Activated CD8-positive, alpha-beta T cell treated with anti-CD3 and anti-CD28 coated beads for 36 hours (primary cell): ENCODE measurements at regions not wholly inside any gene's neighbourhood (a gene's known extent, or its start where the extent isn't known, plus 50 kb on each side); places are given as distances from the start of the nearest gene placed in this dataset.

Source experiments
- ATAC-seq: fragments of 200-7000 bp; cut with Tn5 transposase; one replicate; pipeline ENCODE4 v1.10.0; 2021; ENCODE audit warnings: mild to moderate bottlenecking, moderate library complexity
- CTCF ChIA-PET: fragments of 350-600 bp; sonication (Branson Sonifier 250); formaldehyde crosslinking; loops from one replicate; lab custom pipeline; 2021; ENCODE audit warnings: antibody characterized with exemption; lab: Charles Lee
- POLR2A ChIA-PET: fragments of 350-600 bp; sonication (Branson Sonifier 250); formaldehyde crosslinking; loops from one replicate; lab custom pipeline; 2021; ENCODE audit warnings: antibody characterized with exemption; lab: Charles Lee
- DNase-seq: peaks from one replicate; pipeline ENCODE4 v3.0.0-alpha.2; 2020
- H3K27ac Mint-ChIP-seq: one replicate; pipeline ENCODE4 v1.8.0; 2021; ENCODE audit warnings: mild to moderate bottlenecking, mixed read lengths
- H3K27me3 Mint-ChIP-seq: one replicate; pipeline ENCODE4 v1.8.0; 2021; ENCODE audit warnings: mixed read lengths
- H3K36me3 Mint-ChIP-seq: one replicate; pipeline ENCODE4 v1.8.0; 2021; ENCODE audit warnings: low read depth, mixed read lengths
- H3K4me1 Mint-ChIP-seq: one replicate; pipeline ENCODE4 v1.8.0; 2021; ENCODE audit warnings: low read depth, mixed read lengths
- H3K4me3 Mint-ChIP-seq: one replicate; pipeline ENCODE4 v1.8.0; 2021; ENCODE audit warnings: mild to moderate bottlenecking, moderate library complexity, mixed read lengths
- H3K9me3 Mint-ChIP-seq: one replicate; pipeline ENCODE4 v1.8.0; 2021; ENCODE audit warnings: mixed read lengths
- CTCF ChIP-seq: fragments of 200-600 bp; IDR thresholded peaks from one replicate; pipeline ENCODE4 v1.8.0; 2022; ENCODE audit warnings: antibody characterized with exemption, mild to moderate bottlenecking
- intact Hi-C: fragments of 100-400 bp; cut with micrococcal nuclease; formaldehyde crosslinking; loops from one replicate; pipeline ENCODE4 v1.10.0; 2022

- Mint-ChIP-seq H3K9me3 (no peaks in the 10 kb centered on the region), H3K27ac (no peak overlapping the region), H3K4me1 (no peaks in the 10 kb centered on the region), H3K36me3 (no peaks in the 10 kb centered on the region), H3K27me3 (no peaks in the 10 kb centered on the region), H3K4me3 (no peak overlapping the region)
- ChIA-PET CTCF (no interaction called here), POLR2A (no interaction called here)
- DNase-seq (no peak), ATAC-seq (no peak)
- intact Hi-C loops = no loop called here
- TF ChIP-seq CTCF = no peak
Observed at GRCh38 chr10:3723766-3724165, 61.2 kb downstream of the KLF6 start.

DNA sequence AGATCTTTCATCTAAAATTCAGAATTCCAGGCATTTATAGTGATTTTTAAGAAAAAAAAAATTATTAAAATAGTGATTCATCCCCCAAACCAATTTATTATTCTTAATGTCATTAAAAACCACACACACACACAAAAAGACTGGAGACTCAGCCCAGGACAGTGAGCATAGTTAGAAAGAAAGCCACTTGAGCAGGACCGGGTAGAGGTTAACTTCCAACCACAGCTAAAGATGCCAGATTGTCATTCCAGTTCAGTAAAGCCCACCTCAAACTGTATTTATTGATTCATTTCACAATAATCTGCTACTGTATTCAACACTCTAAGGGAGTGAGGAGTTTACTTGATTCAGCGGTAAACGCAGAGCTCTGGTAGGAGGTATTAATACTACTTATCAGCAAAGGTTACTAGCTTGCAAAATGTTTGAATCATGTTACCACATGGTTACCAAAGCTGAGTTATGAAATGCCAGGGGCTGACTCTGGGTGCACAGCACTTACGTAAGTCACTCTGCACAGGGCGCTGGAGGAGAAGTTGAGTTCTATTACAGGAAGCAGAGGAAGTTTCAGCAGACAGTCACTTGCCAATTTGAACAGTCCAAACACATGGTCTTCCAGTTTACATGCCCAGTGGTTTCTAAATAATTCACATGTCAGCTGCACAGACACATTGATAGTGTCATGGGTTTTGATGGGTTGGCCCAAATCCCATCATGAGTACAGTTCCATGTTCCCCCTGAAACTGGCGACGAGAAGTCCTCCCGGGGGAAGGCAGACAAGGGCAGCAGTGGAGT, 64.6 kb downstream of the KLF6 start:
- no peak overlapping the region for H3K4me3 Mint-ChIP-seq
- ChIA-PET POLR2A (interaction anchor here (0.6 kb wide), 1 partner anchor 61 kb away, joined by 3 read pairs; no protein-coding TSS in a partner anchor), CTCF (no interaction called here)
- H3K27ac Mint-ChIP-seq = no peak overlapping the region
- intact Hi-C loops = no loop called here
- ATAC-seq (peak; percentile 42), DNase-seq (peak; percentile 14)
- no peak for TF ChIP-seq CTCF
- no peaks in the 10 kb centered on the region for H3K9me3 Mint-ChIP-seq
- H3K36me3 Mint-ChIP-seq = no peaks in the 10 kb centered on the region
- no peaks in the 10 kb centered on the region for H3K27me3 Mint-ChIP-seq
- no peaks in the 10 kb centered on the region for H3K4me1 Mint-ChIP-seq

DNA sequence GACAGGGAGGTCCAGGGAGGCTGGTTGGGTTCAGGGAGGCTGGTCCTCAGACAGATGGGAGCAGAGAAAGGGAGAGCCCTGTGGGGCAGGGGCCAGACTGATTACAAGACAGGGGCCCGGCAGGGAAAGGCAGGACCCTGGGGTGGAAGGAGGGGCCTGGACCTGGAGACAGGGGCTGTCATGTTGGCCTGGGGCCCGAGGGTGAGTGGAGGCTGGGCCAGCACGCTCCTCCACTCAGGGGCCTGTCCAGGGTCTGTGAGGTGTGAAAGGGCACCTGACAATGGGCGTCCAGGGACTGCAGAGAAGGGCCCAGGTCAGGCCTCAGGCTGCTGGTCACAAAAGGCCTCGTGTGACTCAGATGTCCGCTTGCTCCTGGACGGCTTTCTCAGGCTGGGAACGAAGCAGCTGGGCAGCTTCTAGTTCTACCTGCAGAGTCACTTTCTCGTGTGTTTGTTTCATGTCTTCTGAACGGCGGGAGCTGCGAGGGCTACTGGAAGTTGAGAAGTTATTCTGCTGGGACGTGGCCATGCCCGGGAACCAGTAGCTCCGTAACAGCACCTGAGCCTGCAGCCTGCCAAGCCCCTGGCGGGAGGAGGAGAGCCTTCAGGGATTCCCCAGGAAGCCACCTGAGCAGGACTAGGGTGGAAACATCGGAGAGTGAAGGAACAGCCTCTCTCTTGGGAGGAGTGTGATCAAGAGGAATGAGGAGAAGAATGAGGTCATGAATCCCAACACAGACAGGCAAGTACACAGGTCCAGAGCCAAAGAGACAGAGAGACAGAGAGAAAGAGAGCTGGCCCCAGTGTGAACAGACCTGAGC, 65.8 kb downstream of the KLF6 start:
- no peak overlapping the region for H3K27ac Mint-ChIP-seq
- intact Hi-C loops = no loop called here
- H3K9me3 Mint-ChIP-seq = no peaks in the 10 kb centered on the region
- no peak for TF ChIP-seq CTCF
- no peaks in the 10 kb centered on the region for H3K27me3 Mint-ChIP-seq
- ChIA-PET CTCF (no interaction called here), POLR2A (no interaction called here)
- no peak overlapping the region for H3K4me3 Mint-ChIP-seq
- no peak for DNase-seq
- no peaks in the 10 kb centered on the region for H3K4me1 Mint-ChIP-seq
- no peaks in the 10 kb centered on the region for H3K36me3 Mint-ChIP-seq
- ATAC-seq = no peak

DNA sequence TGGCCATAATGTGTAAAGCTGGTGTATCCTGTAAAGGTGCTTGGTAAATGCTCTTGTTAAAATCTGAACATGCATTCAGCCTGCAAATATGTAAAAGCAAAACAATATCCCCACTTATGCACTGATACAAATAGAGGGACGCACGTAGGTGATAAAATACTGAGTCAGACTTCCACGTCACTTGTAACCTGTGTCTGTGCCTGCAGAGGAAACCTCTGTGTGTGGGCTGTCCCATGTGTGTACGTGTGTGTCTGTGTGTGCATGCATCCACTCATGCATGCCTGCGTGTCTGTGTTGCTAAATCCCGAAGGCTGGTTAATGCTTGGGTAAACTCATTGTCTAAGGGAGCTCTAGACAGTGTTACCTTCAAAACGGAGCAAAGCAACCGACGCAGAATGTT, 68.9 kb downstream of the KLF6 start:
- Mint-ChIP-seq H3K4me1 (no peaks in the 10 kb centered on the region), H3K36me3 (no peaks in the 10 kb centered on the region), H3K9me3 (peaks cover 9% of the 10 kb centered on the region), H3K4me3 (no peak overlapping the region), H3K27ac (no peak overlapping the region), H3K27me3 (no peaks in the 10 kb centered on the region)
- ChIA-PET CTCF (no interaction called here), POLR2A (no interaction called here)
- ATAC-seq (no peak), DNase-seq (no peak)
- TF ChIP-seq CTCF = no peak
- intact Hi-C loops = no loop called here

GRCh38 chr10:3714967-3715366, 70.0 kb downstream of the KLF6 start:
- no peak for TF ChIP-seq CTCF
- ATAC-seq (no peak), DNase-seq (no peak)
- no peak overlapping the region for H3K27ac Mint-ChIP-seq
- ChIA-PET POLR2A (no interaction called here), CTCF (interaction anchor here (0.6 kb wide), 1 partner anchor 48 kb away, joined by 4 read pairs; no protein-coding TSS in a partner anchor)
- H3K9me3 Mint-ChIP-seq = peaks cover 12% of the 10 kb centered on the region
- intact Hi-C loops = no loop called here
- H3K4me1 Mint-ChIP-seq = no peaks in the 10 kb centered on the region
- H3K4me3 Mint-ChIP-seq = no peak overlapping the region
- no peaks in the 10 kb centered on the region for H3K27me3 Mint-ChIP-seq
- H3K36me3 Mint-ChIP-seq = no peaks in the 10 kb centered on the region
